Fibroblast of skin of right biceps (primary cell): ENCODE measurements at regions not wholly inside any gene's neighbourhood (a gene's known extent, or its start where the extent isn't known, plus 50 kb on each side); places are given as distances from the start of the nearest gene placed in this dataset.
A peak's percentile ranks its signal among the peaks of the same experiment; 100 is the strongest.

ENCODE experiments used
- DNase-seq: peaks from one replicate; pipeline ENCODE4 v3.0.0-alpha.2; 2013

DNA sequence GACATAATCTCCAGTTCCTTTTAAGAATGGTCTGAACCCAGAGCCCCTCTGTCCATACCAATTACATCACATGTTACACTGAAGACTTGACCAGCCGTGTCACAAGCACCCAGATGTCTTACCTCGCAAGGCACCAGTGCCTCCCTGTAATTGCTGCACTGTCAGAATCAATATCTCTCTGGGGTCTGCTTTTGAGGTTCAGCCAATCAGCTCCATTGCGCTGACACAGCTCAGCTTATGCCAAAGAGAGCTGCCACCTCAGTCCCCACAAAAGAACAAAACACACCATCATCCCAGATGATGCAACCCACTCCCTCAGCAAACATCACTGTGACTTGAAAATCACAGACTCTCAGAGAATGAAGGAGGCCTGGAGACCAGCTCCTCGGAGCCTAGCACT, 82.5 kb upstream of the SORBS2 start:
- DNase-seq, result no peak

DNA sequence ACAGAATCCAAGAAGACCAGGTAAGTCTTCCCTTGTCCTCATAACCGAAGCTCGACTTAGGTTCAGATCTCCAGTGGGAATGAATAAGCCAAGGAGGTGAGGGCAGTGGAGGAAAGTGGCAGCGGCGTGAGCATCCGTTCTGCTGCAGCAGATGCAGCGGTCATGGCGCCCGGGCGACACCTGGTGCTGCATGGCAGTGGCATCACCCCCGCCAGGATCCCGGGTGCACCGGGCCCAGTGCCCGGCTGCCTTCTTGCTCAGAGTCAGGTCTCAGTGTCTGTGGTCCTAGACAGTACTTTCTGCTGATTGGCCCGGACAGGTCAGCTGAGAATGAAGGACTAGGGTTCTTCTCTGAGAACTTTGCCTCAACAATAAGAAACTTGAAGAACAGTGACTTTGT, 83.4 kb upstream of the SORBS2 start:
- no peak for DNase-seq

DNA sequence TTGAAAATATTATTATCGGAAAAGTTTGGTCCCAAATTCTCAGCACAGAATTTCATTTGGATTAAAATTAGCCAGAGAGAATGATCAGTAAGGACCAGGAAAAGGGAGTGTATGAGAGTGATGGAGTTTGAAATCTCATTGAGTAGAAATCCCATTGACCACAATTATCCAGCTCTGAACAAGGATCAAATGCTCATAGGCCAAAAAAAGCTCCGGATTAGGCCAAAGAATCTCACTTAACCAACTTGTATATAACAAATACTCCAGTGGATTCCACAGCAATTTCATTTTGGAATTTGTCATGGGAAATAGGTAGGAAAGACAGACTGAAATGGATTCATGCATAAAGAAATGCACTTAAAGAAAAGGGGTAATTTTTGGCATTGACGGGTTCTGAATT, 83.9 kb upstream of the SORBS2 start:
- DNase-seq, result no peak

DNA sequence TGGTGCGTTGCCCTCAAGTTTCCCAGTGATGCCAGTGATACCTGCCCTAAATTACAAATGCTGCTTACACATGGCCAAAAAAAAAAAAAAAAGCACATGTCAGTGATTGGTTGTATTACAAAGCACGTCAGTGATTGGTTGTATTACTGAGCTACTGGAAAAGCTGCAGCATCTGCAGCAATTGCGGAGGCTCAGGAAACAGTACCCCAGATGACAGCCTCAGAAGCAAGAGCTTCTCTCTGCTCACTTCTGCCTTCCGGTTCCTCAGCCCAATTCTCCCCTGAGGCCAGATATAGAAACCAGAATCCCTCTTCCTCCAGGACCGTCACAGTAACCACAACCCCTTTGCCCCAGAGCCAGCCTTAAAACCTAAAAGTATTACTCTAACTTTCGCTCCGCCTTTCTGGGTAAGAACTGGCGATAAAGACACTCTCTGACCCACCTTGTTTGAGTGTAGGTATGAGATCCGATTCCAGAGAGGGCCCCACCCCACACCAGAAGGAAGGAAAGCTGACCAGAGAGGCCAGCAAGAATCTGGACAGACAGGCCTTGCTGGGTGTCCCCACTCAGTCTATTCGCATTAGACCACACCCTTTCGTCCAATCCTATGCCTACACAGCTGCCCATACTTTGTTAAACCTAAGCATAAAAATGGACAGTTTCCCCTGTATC, 85.0 kb upstream of the SORBS2 start:
- DNase-seq, result no peak

DNA sequence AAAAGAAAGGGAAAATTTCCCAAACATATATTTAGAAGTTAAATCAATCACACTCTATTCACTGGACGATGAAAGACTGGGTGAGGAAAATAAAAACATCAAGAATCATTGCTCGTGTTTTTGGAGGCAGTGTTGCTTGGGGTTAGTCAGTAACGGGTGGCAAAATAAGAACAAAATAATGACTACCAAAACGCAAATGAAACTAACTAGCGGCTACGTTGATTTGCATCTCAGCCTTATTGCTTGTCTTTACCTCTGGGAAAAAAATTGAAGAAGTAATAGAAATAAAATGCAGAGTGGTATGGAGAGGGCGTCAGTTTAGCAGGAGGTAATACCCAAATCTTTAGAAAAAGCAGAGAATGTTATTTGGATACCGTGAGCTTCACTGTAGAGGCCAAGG, 86.4 kb upstream of the SORBS2 start:
- DNase-seq, result no peak

DNA sequence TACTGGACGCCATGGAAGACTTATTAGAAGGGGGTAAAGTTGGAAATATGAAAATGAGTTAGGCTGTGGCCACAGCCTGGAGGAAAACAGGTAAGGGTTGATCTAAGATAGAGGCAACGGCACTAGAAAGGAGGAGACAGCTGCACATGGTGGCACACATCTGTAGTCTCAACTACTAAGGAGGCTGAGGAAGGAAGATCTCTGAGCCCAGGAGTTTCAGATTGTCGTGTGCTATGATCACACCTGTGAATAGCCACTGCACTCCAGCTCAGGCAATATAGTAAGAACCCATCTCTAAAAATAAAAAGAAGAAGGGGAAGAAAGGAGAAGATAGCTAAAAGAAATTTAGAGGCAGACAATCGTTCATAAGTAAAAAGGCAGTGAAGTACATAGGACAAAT, 87.8 kb upstream of the SORBS2 start:
- no peak for DNase-seq

DNA sequence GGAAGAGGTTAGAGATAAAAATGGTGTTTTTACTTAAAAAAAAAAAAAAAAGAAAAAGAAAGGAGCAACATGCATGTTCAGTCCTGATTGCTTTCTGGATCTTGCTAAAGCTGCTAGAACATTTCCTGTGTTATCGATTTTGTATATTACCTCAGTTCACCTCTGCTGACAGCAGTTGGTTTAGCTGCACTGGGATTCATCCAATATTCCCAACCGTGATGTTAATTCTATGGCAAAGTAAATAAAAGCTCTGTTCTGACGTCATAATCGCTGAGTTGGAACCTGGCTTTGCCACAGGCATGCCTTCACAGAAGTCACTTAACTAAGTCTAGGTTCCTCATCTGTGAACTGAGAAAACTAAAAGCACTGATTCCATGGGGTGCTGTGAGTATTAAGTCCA, 90.7 kb upstream of the SORBS2 start:
- DNase-seq, result peak; percentile 31

DNA sequence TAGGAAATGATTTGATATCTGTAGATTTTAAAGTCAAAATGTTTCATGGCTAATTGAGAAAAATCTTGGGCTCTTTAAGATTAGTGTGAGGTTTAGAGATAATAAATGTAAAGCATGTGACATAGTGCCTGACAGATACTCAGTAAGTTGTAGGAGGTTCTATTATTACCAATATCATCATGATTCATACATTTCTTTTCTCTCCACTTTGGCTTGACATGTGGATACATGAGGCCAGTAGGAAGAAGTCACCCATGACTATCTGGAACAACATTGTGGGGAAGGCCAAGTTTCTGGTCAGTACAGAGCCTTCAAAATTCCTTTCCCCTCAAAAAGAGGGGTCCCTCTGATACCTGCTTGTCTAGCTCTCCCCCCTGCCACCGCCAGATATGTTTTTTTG, 91.2 kb upstream of the SORBS2 start:
- no peak for DNase-seq

DNA sequence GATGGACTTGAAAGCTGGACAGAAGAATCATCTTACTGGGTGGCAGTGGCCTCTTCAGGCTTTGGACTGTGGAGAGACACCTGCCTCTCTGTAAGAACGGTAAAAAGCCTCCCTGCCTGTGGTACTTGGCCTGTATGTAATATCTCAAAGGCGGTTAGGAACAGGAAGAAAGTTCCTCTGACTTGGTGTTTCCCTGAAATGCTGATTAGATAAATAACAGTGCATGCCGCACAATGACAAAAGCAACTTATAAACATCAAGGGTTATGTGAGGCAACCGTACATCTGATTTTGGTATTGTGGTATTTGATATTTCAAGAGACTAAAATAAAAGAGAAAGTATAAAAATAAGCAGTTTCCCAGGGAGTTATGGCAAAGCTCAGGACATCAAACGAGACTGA, 92.4 kb upstream of the SORBS2 start:
- no peak for DNase-seq

DNA sequence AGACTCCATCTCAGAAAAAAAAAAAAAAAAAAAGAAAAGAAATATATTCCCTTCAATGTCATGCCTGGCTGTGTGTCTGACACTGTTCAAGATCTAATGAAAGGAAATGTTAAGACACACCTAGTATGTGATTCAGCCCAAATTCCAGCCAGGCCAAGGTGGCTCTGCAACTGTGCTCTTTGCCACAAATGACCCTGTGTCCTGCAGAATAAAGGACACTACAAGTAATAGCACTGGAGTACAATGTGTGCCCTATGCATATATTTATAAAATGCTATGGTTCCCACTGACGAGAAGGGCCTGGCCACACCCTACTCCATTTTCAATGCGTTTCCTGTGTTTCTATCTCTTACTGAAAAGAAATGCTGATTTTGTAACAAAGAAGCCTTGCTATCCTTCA, 98.0 kb upstream of the SORBS2 start:
- no peak for DNase-seq

DNA sequence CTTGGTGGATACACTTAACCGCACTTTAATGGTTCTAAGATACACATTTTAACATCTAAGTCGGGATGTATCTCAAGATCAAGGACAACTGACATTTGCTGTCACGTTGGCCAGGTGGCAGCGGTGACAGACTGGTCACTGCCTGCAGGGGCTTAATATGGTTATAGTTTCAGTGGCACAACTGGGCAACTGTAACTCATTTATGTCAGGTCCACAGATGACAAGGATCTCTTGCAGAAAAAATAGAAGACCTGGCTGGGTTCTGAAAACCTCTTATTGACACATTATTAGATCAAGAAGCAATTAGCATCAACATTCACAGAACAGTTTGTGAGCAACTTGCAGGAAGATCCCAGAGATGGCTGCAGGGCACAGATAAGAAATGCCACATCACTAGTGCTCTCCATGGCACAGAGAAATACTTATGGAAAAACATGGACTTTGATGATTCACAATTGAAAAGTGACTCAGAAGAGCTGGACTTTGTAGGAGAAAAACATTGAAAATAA, 99.6 kb upstream of the SORBS2 start:
- no peak for DNase-seq

DNA sequence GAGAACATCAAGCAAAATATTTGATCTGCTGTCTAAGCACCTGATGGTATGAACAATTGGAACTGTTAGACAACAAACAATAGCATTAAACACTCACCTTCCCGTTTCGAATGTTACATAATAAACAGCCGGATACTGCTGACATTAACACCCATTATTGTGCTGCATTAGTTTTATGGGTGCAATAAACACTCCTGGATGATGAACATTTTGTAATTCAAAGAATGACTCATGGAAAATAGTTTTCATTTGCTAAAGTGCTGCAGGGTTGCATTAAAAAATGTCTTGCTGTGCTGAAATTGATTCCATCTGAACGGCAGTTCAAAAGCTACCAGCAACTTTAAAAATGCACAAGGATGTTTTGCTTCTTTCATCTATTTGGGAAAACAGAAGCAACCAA, 100.8 kb upstream of the SORBS2 start:
- DNase-seq, result peak; percentile 34

DNA sequence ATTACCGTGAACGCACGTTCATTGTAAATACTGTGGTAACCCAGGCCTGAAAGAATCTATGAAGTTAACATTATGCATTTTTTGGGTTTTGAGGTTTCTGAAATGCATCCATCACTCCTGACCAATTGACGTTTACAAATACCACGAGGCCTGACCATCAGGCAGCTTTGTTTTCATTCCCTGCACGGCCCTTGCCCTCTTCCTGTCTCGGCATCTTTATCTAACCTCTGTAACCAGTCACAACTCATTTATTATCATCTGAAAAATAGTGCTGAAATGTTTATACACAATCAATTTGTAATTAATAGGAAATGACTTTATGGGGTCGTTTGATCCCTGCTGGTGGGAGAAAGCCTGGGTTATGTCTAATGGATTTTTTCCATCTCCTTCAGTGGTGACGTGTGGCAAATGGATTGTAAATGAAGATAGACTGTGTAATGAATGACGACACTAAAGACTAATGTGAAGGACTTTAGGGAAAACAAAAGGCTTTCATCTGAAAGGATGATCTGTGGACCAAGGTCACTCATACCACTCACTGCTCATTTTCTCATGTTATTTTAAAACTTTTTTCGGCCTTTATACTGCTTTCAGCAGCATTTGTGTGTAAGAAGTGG, 102.7 kb upstream of the SORBS2 start:
- peak; percentile 86 for DNase-seq

DNA sequence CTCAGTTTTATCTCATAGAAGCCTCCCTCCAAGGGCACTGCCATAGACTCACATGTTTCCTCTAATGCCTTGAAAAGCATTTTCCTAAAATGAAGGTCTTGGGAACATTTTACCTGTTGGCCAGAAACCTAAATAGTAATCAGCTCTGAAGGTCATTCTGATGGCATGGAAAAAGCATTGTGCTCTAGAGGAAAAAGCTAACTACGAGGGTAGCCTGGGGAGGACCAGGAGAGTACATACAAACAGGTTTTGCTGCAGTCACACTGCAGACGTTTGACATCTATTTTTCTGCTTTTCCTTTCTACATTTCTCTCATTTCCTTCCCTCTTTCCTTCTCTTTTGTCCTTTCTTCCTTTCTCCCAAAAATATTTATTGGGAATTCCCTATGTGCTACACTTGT, 103.3 kb upstream of the SORBS2 start:
- no peak for DNase-seq

DNA sequence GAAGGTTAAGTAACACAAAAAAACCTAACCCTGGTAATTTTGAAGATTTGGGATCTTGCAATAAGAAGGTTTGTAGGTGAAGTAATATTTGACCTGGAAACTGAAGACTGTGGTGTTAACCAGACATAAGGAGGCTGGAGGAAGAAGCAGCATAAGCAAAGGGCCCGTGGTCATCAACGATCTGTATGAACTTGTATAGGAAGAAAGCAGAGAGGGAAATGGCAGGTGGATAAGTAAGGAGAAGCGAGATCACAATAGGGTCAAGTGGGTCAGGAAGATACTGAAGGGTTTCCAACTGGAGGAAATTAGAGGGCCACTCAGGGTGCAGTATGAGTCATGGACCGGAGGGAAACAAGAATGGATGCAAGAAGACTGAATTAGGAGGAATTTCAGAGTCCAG, 103.8 kb upstream of the SORBS2 start:
- no peak for DNase-seq

DNA sequence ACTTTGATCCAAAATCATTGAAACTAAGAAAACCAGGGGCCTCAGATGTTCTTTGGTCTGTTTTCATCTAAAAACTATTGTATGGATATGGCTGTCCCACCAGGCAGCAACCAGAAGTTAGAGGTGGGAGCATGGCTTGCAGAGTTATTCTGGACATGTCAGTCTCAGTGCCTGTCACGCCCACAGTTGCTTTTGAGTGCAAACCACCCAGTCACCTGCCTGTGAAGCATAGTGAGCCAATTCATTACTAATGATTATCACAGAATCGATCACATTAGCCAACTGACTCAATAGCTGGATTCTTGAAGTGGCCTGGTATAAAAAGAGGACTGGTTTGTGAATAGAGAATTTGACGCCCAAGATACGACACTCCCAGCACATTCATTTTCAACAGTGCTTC, 104.2 kb upstream of the SORBS2 start:
- DNase-seq, result no peak

DNA sequence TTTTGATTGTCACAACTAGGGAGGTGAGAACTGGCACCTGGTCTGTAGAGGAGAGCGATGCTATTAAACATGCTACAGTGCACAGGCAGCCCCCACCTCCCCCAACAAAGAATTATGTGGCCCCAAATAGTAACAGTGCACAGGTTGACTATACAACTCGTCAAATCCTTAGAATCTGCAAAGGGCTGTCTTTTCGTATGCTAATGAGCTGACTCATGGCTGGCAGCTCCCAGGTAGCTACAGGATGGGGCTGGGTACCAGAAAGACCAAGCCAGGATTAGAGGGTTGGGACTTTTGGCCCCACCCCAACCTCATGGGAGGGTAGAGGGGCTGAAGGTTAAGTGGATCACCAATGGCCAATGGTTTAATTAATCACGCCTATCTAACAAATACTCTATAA, 104.7 kb upstream of the SORBS2 start:
- DNase-seq, result no peak

DNA sequence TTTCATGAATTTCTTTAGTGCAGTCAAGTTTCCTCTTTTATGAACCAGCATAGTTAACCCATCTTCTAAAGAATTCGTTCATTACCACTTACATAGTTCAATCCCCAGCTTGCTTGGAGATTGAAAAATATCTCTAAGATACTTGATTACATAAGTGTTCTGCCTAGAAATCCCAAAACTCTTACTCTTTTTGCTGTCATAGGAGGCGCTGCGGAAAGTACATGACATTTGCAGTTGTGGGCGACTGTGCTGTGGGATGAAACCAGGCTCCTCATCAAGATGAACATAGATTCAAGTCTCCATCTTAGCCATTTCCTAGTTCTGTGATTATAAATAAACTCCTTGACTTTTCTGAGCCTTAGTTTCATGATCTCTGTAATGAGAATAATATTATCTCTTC, 107.1 kb upstream of the SORBS2 start:
- no peak for DNase-seq

DNA sequence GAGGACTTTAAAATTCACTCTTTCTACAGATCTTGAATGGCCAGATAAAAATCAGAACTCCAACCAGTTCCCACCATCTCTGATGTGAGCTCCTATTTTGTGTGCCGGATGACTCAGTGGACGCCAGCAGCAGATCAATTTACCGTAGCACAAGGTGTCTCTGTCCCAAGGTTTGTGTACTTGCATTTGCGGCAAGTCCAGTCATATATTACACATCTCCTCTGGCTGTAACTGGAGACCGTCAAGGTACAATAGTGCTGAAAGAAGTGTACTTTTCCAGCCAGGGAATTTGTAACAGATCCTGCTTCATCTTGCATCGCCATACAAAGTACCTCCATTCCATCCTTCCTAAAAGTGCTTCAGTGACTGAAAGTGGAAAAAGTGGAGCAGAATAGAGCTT, 108.2 kb upstream of the SORBS2 start:
- no peak for DNase-seq

DNA sequence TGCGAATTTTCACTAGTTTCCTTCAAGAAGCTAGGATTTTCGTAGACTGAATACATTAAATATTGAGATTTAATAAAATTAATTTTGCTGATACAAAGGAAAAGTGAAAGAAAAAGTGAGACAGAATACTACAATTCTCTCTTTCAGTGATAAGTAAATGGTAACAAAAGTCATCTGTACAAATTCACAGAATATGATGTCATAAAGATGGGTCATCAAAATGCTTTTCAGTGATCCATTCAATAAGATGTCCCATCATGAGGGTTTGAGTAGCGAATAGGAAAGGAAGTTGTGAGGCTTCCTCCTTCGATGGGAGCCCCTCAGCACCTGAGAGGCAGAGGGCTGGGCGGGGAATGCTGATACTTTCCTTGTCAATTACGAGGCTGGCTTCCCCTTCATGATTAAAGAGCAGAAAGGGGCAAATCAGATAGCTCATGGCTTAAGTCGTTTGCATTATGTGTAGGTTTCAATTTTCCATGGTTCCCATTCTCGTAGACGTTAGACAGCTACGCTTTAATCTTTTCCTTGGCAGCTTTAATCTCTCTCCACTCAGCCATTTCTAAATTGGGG, 108.8 kb upstream of the SORBS2 start:
- no peak for DNase-seq

DNA sequence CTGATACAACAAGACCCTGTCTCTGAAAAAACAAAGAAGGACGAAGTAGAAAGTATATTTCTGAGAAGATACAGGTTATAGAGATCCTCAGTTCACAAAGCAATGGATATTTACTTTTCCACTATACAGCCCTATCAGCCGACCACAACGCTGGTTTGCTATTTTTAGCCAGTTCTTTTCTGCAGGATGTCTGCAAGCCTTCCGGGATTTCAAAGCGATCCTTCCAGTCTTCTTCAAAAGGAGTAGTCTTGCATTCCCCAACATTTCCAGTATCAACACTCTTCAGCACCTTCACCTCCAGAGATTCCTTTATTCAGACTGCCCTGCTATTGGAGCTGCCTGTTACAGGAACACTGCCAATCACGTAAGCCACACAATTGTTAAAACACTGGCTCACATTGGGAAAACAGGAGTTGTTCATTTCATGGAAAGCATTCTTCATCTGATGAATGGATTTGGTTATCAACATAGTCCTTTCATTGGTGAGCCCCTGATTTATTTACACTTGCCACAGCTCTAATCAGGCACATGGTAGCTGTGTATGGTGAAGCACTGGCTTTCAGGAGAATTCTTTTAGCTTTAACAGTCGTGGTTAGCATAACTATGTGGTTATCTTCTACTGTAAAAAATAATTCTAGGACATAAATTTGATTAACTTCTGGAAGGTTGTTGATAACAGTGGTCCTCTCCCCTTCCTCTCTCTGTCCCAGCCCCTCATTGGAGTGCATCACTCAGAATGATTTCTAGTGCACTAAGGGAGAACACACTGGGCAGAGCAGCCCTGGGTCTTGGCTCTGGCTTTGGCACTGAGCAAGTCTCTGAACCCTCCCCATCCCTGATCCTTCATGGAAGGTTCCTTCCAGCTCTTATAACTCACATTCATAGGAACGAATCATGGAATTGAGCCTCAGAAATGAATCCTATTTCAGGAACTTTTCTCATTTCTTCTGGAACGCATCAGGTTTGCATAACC, 109.9 kb upstream of the SORBS2 start:
- DNase-seq, result peak; percentile 58

DNA sequence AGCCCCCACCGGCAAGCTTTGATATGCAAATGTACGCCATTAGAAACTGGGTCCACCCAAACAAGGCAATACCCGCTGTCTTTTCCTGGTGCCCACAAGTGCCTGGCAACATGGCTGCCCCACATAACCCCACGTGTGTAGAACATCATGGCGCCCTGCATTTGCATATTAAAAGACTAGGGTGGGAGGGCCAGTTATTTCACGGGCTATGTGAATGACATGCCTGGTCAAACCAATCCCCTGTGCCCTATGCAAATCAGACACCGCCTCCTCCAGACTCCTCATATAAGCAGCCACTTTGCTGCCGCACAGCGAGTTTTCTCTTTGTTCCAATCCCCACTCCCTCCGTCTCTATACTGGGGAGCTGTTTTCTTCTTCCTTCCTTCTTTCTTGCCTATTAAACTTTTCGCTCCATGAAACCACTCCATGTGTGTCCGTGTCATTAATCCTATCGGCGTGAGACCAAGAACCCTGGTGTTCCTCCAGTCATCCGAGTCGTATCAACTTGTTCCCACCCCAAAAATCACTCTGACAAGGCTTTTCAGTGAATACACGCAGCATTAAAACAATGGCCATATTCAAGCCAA, 112.6 kb upstream of the SORBS2 start:
- no peak for DNase-seq

DNA sequence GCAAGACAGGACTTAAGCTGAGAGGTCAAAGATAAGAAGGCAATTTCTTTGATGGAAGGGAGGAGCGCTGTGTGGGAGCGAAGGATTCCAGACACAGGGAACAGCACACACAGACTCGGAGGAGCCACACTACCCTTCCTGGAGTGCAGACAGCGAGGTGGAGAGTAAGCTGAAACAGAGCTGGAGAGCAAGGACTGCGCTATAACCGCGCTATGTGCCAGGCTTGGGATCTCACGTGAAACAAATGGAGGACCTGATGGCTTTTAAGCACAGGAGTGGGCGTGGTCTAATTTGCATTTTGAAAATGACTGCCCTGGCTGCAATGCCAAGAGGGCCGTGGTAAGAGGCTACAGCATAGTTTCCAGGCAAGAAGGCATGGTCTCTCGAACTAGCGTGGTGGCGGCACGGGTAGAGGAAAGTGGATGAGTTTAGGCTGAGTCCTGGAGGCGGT, 113.9 kb upstream of the SORBS2 start:
- no peak for DNase-seq
